SU-DHL-6 (cell line): ENCODE measurements at regions not wholly inside any gene's neighbourhood (a gene's known extent, or its start where the extent isn't known, plus 50 kb on each side); places are given as distances from the start of the nearest gene placed in this dataset.

Source experiments
- EZH2phosphoT487 ChIP-seq: fragments of 200-600 bp; sonication (generic), shearing (Covaris generic); conservative IDR thresholded peaks from 2 replicates; pipeline ENCODE4 v1.6.1; 2018; ENCODE audit warnings: mild to moderate bottlenecking, antibody characterized with exemption, low read length, moderate library complexity, mixed read lengths
- TF ChIP-seq, protein P1 (sequence below): fragments of 200-600 bp; sonication (generic); IDR thresholded peaks from one replicate; pipeline ENCODE4 v1.5.1; 2017; ENCODE audit warnings: antibody characterized with exemption, mild to moderate bottlenecking, low read length, moderate library complexity; ENCODE audit not compliant: insufficient read depth, poor library complexity, severe bottlenecking

GRCh38 chr13:53151336-53152056 is 122.9 kb downstream of the OLFM4 start:
- TF ChIP-seq, protein P1, sequence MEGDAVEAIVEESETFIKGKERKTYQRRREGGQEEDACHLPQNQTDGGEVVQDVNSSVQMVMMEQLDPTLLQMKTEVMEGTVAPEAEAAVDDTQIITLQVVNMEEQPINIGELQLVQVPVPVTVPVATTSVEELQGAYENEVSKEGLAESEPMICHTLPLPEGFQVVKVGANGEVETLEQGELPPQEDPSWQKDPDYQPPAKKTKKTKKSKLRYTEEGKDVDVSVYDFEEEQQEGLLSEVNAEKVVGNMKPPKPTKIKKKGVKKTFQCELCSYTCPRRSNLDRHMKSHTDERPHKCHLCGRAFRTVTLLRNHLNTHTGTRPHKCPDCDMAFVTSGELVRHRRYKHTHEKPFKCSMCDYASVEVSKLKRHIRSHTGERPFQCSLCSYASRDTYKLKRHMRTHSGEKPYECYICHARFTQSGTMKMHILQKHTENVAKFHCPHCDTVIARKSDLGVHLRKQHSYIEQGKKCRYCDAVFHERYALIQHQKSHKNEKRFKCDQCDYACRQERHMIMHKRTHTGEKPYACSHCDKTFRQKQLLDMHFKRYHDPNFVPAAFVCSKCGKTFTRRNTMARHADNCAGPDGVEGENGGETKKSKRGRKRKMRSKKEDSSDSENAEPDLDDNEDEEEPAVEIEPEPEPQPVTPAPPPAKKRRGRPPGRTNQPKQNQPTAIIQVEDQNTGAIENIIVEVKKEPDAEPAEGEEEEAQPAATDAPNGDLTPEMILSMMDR: peak; percentile 89
- no peak for TF ChIP-seq EZH2phosphoT487
